Progenitor cell of endocrine pancreas (in vitro differentiated cells): ENCODE measurements at regions not wholly inside any gene's neighbourhood (a gene's known extent, or its start where the extent isn't known, plus 50 kb on each side); places are given as distances from the start of the nearest gene placed in this dataset.

ENCODE experiments used
- DNase-seq: peaks from one replicate; pipeline ENCODE4 v3.0.0; 2021; ENCODE audit warnings: low spot score; ENCODE audit not compliant: unreplicated experiment
- H3K27ac Mint-ChIP-seq: 2 replicates; pipeline ENCODE4 v1.8.0; 2021; ENCODE audit warnings: mild to moderate bottlenecking, moderate library complexity, mixed read lengths
- H3K27me3 Mint-ChIP-seq: 2 replicates; pipeline ENCODE4 v1.8.0; 2021; ENCODE audit warnings: mixed read lengths
- H3K36me3 Mint-ChIP-seq: 2 replicates; pipeline ENCODE4 v1.8.0; 2022; ENCODE audit warnings: mixed read lengths; ENCODE audit not compliant: insufficient read depth
- H3K4me1 Mint-ChIP-seq: 2 replicates; pipeline ENCODE4 v1.8.0; 2021; ENCODE audit warnings: low read depth, mixed read lengths
- H3K4me3 Mint-ChIP-seq: 2 replicates; pipeline ENCODE4 v1.8.0; 2021; ENCODE audit warnings: low read depth, mild to moderate bottlenecking, moderate library complexity, mixed read lengths
- H3K9me3 Mint-ChIP-seq: 2 replicates; pipeline ENCODE4 v1.8.0; 2021; ENCODE audit warnings: low read depth, mixed read lengths
- CTCF ChIP-seq: fragments of 200-600 bp; sonication (generic); IDR thresholded peaks from one replicate; pipeline ENCODE4 v1.5.0; 2021; ENCODE audit warnings: antibody characterized with exemption, mild to moderate bottlenecking; ENCODE audit not compliant: unreplicated experiment

GRCh38 chr2:49861821-49862220 lies 707.5 kb upstream of the FSHR start:
- Mint-ChIP-seq H3K9me3 (no peaks in the 10 kb centered on the region), H3K27me3 (no peaks in the 10 kb centered on the region), H3K27ac (no peak overlapping the region), H3K4me3 (no peak overlapping the region), H3K4me1 (no peaks in the 10 kb centered on the region), H3K36me3 (no peaks in the 10 kb centered on the region)
- no peak for TF ChIP-seq CTCF
- no peak for DNase-seq

- Mint-ChIP-seq H3K4me1 (no peaks in the 10 kb centered on the region), H3K36me3 (no peaks in the 10 kb centered on the region), H3K9me3 (no peaks in the 10 kb centered on the region), H3K27me3 (no peaks in the 10 kb centered on the region), H3K4me3 (no peak overlapping the region), H3K27ac (no peak overlapping the region)
- no peak for TF ChIP-seq CTCF
- no peak for DNase-seq
Observed at GRCh38 chr2:49860834-49861233, 706.5 kb upstream of the FSHR start.

GRCh38 chr2:49860170-49860569 lies 705.9 kb upstream of the FSHR start:
- no peaks in the 10 kb centered on the region for H3K36me3 Mint-ChIP-seq
- H3K27me3 Mint-ChIP-seq: no peaks in the 10 kb centered on the region
- TF ChIP-seq CTCF: no peak

GRCh38 chr2:49858657-49859056 lies 704.3 kb upstream of the FSHR start:
- DNase-seq: no peak
- TF ChIP-seq CTCF: no peak
- Mint-ChIP-seq H3K27ac (no peak overlapping the region), H3K36me3 (no peaks in the 10 kb centered on the region), H3K9me3 (no peaks in the 10 kb centered on the region), H3K4me3 (no peak overlapping the region), H3K4me1 (no peaks in the 10 kb centered on the region), H3K27me3 (no peaks in the 10 kb centered on the region)

More at GRCh38 chr2:49860170-49860569, 705.9 kb upstream of the FSHR start:
- Mint-ChIP-seq H3K9me3 (no peaks in the 10 kb centered on the region), H3K4me1 (no peaks in the 10 kb centered on the region), H3K4me3 (no peak overlapping the region), H3K27ac (no peak overlapping the region)
- DNase-seq: no peak

GRCh38 chr2:49858113-49858490 lies 703.8 kb upstream of the FSHR start:
- no peak for DNase-seq
- H3K27ac Mint-ChIP-seq: no peak overlapping the region
- no peaks in the 10 kb centered on the region for H3K4me1 Mint-ChIP-seq
- H3K27me3 Mint-ChIP-seq: no peaks in the 10 kb centered on the region
- no peaks in the 10 kb centered on the region for H3K36me3 Mint-ChIP-seq
- TF ChIP-seq CTCF: no peak
- no peak overlapping the region for H3K4me3 Mint-ChIP-seq
- H3K9me3 Mint-ChIP-seq: no peaks in the 10 kb centered on the region
